NCI-H187 (cell line): ENCODE measurements at regions not wholly inside any gene's neighbourhood (a gene's known extent, or its start where the extent isn't known, plus 50 kb on each side); places are given as distances from the start of the nearest gene placed in this dataset.
"Not testable (repeated sequence)": the region's sequence is repeated elsewhere in the genome, so short reads cannot be mapped to it uniquely, and the experiment has no call there.

Experiments used
- DNase-seq, 2 experiments: peaks; one replicate each; lab custom pipeline; 2025; lab: John Stamatoyannopoulos, UW

DNA sequence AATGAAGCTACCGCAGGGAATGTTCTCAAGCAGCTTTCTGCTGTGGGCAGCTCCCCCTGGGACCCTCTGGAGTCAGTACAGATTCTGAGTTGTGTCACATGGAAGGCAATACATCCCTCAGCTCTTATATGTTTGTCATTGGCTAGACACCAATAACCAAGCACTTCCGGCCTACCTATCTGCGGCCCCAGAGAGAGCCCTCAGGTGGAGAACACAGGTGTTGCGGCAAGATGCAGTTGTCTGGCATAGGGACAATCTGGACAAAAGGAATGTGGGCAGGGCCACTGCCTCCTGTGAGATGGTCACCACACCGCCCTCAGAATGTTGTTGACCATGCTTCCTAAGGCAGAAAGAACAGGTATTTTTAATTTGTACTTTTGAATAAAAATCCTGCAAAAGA lies 118.7 kb downstream of the BRMS1L start:
- no peak for DNase-seq

DNA sequence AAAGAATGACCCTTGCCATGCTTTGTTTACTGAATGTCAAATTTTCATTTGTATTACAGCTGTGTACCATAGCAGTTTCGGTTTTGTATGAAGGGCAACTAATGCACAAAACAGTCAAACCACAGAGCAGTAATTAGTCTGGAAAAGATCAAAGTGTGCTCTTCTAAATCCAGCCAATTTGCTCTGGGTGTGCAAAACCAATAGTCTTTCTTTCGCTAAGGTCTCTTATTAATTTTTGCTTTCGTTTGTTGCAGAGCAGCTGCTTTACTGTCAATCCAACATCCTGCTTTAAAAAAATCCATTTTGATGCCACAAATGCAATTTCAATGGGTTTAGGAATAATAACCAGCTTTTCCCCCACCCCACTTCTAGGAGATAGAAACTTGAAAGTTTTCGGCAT lies 114.2 kb downstream of the BRMS1L start:
- DNase-seq: no peak

DNA sequence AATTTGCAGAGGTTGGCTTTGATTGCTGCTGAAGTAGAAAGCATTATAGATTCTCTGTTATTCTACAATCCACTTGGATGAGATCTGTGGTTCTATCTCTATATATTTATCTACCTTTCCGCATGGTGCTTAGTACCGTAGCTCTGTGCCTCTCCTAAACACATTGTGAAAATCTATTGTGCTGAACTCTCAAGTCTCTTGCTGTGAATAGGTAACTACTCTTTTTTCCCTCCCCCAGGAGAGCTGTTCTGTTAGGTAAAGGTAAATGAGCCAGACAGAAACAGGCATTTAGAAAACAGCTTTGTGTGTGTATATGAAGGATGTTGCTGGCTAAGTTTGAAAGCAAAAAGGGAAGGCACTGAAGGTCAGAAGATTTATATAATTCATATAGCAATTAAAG lies 112.6 kb downstream of the BRMS1L start:
- peak in 1 of 2 experiments; percentile 50 for DNase-seq

DNA sequence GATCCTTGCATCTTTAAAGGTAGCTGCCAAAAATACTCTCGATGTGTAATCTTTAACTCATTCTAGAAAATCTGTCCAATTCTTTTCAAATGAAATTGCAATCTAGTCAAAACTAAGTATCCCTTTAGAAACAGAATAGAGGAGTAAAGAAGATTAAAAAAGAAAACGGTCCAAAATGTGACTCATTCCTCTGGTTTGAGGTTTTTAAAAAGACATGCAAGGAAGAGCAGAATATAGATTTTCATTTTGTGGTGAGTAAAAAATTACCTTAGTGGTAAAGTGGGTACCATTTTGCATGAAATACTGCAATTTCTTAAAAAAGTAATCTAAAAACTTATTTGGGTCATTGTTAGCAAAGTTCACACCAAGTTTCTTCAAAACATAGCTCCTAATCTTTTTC lies 108.4 kb downstream of the BRMS1L start:
- no peak for DNase-seq

GRCh38 chr14:35932659-35933159 lies 106.6 kb downstream of the BRMS1L start:
- no peak for DNase-seq

DNA sequence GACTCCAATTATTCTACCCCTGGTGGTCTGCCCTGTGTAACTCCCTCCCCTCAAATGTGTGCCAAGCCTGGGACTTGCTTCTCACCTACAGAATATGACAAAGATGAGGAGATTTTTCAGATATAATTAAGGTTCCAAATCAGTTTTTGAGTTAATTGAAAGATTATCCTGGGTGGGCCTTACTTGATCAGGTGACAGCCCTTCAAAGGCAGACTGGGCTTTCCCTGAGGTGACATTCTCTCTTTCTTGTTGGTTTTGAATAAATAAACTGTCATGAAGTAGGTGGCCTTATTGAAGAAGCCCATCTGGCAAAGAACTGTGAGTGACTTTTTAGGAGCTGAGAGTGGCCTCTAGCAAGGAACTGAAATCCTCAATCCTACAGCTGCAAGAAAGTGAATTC lies 106.0 kb downstream of the BRMS1L start:
- DNase-seq: no peak

DNA sequence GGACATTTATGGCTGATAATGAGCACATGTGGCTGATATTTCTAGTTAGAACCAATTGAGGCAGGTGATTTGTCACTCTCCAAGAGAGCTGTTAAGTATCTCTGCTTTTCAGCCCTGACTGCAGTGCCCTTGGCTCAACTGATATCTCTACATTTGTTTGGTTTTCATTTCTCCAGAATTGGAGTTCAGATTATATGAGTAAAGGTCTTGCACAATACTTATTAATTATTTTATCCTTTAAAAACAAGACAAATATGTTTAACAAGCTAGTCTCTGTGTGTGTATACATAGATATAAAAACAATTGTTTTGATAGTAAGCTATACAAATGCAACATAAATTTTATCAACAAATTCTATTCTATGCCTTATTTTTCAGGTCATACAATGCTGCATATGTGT lies 105.2 kb downstream of the BRMS1L start:
- DNase-seq: no peak

DNA sequence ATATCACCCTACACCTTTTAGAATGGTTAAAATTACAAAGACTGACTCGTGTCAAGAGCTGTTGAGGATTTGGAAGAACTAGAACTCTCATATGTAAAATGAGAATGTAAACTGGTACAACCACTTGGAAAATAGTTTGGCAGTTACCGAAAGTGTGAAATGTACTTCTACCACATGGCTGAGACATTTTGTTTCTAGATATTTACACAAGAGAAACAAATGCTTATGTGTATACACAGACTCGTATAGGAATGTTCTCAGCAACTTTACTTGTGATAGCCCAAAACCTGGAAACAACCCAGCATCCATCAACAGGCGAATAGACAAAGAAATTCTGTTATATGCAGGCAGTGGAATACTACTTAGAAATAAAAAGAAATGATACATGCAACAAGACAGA lies 103.0 kb downstream of the BRMS1L start:
- DNase-seq: no peak

DNA sequence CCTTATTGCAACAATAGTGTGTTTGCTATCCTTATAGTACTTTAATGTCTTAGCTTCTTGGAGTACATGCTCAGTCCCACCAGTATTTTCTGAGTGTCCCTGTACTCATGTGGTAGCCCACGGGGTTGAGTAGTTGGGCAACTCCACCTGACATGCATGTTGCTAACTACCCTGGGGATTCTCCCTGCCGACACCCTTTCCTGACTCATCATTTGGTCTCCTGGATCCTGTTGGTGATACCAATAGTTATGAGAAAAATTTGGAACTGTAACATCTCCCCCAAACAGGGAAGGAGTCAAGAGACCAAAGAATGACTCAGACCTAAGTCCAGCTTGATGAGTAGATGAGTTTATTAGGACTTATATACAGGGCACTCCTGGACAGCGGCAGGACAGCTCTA lies 101.6 kb downstream of the BRMS1L start:
- no peak for DNase-seq

- DNase-seq: no peak
These were observed 99.2 kb downstream of the BRMS1L start for GRCh38 chr14:35925319-35925718.

DNA sequence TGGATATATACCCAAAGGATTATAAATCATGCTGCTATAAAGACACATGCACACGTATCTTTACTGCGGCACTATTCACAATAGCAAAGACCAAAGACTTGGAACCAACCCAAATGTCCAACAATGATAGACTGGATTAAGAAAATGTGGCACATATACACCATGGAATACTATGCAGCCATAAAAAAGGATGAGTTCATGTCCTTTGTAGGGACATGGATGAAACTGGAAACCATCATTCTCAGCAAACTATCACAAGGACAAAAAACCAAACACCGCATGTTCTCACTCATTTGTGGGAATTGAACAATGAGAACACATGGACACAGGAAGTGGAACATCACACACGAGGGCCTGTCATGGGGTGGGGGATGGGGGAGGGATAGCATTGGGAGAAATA lies 96.5 kb downstream of the BRMS1L start:
- not testable (repeated sequence) for DNase-seq

DNA sequence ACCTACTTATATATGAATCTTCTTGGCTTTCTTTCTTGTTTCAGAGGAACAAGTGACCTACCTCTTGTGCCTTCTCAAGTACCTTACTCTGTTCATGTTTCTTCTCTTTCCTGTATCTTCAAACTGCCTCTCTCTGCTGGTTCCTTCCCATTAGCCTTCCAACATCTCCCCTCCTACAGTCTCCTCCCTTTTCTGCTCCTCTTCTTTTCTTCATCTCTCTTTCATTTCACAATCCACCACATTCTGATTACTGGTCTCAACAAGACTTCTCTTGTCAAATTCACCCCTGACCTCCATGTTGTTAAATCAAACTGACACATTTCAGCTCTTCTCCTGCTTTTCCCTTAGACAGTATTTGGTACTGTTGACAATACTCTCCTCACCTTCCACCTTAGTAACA lies 95.6 kb downstream of the BRMS1L start:
- no peak for DNase-seq
